Peyer's patch (tissue), 4 donors: ENCODE measurements at regions not wholly inside any gene's neighbourhood (a gene's known extent, or its start where the extent isn't known, plus 50 kb on each side); places are given as distances from the start of the nearest gene placed in this dataset.

ENCODE experiments used
- CTCF ChIP-seq, 6 experiments: fragments of 450-650 bp in 4 of 6; fragments of 200-600 bp in 2 of 6; sonication (generic) in 1 of 6; IDR thresholded peaks; one replicate each; pipeline ENCODE4 v1.5.1; 2017 to 2019; ENCODE audit warnings: antibody characterized with exemption in 6 of 6, mild to moderate bottlenecking in 3 of 6, moderate library complexity in 1 of 6
- POLR2A ChIP-seq, 2 donors: fragments of 450-650 bp; IDR thresholded peaks; one replicate each; pipeline ENCODE4 v1.5.1; 2017; ENCODE audit warnings: antibody characterized with exemption in 2 of 2, mild to moderate bottlenecking in 2 of 2, moderate library complexity in 2 of 2

GRCh38 chr13:91286317-91286716 is 61.2 kb upstream of the MIR17HG start:
- TF ChIP-seq CTCF (IDR thresholded peaks at IDR 0.05) = no peak
- TF ChIP-seq POLR2A (IDR thresholded peaks at IDR 0.05) = no peak
